ENCODE measurements at regions not wholly inside any gene's neighbourhood (a gene's known extent, or its start where the extent isn't known, plus 50 kb on each side); places are given as distances from the start of the nearest gene placed in this dataset.
"Not testable (repeated sequence)": the region's sequence is repeated elsewhere in the genome, so short reads cannot be mapped to it uniquely, and the experiment has no call there.

DNA sequence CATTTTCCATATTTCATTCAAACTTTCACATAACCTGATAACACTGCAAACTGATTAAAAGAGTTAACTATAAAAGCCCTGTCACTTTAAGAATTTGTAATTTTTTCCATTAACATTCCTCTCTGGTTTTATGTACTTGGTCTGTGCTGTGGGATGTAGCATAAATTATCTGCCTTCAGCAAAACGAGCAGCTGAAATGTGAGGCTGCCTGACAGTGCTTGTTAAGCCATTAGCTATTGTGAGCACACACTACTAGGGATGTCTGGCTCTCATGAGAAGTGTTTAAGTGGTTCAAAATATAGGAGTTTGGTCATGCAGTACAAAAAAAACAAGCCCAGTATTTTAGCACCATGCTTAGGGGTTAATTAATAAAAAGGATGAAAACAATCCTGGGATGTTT lies 63.0 kb downstream of the HOXA1 start:
- no peak for DNase-seq

- DNase-seq = peak in 1 of 2 donors; percentile 31
Observed at GRCh38 chr7:27031289-27032172, 64.3 kb downstream of the HOXA1 start.

GRCh38 chr7:27030393-27031050 lies 65.3 kb downstream of the HOXA1 start:
- no peak for DNase-seq

DNA sequence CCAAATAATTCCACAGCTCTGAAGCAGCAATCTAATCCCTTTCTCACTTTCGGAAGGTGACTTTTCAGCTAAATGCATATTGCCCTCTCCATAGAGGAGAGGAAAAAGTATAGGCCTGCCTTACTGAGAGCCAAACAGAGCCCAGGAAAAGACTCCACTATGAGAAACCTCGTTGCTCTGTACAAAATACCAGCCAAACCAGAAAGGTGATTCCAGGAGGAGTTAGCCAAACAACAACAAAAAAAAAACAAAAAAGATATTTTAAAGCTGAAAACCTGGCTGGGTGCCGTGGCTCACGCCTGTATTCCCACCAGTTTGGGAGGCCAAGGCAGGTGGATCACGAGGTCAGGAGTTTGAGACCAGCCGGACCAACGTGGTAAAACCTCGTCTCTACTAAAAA lies 70.5 kb downstream of the HOXA1 start:
- DNase-seq = no peak

- no peak for DNase-seq
Observed at GRCh38 chr7:27010068-27010467, 85.7 kb downstream of the HOXA1 start.

DNA sequence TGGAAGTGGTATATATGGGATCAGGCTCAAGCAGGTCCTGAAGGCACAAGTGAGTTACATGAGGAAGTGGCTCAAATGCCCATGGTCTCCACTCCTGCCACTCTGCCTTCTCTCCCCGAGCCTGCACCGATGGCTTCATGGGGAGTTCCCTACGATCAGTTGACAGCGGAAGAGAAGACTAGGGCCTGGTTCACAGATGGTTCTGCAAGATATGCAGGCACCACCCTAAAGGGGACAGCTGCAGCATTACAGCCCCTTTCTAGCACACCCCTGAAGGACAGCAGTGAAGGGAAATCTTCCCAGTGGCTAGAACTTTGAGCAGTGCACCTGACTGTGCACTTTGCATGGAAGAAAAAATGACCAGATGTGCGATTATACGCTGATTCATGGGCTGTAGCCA lies 95.3 kb downstream of the HOXA1 start:
- DNase-seq = no peak

DNA sequence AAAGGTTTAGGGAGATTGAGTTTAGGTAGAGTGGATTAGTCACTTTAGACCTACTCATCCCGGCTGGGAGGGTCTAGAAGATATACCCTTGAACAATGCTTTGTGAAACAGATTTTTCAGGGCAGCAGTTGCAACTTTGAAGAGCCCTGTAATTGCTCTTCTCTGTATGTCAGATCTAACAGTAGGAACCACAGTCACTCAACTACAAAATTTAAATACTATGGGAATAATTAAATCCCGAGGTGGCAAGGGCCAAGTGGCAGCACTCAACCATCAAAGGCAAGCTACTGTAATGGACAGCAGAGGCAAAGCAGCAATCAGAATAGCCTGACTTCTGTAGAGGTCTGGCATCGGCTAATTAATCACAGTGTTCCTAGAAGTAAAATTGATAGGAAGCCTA lies 97.5 kb downstream of the HOXA1 start:
- not testable (repeated sequence) for DNase-seq

GRCh38 chr7:26995666-26996065 lies 100.1 kb downstream of the HOXA1 start:
- no peak for DNase-seq

DNA sequence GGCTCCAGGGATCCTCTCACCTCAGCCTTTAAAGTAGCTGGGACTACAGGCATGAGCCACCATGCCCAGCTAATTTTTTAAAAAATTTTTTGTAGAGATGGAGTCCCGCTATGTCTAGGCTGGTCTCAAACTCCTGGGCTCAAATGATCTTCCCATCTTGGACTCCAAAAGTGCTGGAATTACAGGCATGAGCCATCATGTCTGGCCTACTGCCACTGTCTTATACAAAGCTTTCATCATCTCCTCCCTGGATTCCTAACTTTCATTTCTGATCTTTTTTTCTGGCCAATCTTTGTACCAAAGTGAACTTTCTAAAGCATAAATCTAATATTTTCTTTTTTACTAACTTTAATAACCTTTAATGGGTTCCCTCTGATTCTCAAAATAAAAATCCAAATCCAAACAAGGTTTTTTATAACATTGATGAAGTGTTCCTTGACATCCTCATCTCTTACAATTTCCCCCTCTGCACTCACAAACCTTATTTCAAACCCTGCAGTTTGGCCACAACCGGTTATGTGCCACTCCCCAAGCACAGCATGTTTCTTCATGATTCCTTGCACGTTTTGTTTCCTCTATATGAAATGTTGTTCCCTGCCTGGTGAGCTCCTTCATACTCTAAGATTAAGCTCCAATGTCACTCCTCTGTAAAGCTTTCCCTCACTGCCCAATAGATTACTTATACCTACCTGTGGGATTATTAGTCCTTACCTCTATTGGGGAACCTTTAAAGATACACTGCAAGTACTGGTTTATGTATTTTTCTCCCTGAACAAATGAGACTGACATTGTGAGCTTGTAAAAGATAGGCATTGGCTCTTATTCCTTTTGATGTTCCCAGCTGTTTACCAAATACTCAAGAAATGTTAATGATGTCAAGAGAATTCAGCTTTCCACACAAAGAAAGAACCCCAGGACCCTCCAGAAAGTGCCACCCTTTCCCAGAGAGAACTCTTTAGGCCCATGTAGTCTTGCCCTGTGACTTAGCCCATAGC lies 101.7 kb downstream of the HOXA1 start:
- DNase-seq = no peak

- no peak for DNase-seq
Observed at GRCh38 chr7:26992670-26993069, 103.1 kb downstream of the HOXA1 start.

- DNase-seq = no peak
Observed at GRCh38 chr7:26991796-26992195, 104.0 kb downstream of the HOXA1 start.

GRCh38 chr7:26989897-26990670 lies 105.7 kb downstream of the HOXA1 start:
- DNase-seq = no peak

GRCh38 chr7:26988836-26989374 lies 106.9 kb downstream of the HOXA1 start:
- no peak for DNase-seq

GRCh38 chr7:26987338-26987737 lies 108.5 kb downstream of the HOXA1 start:
- no peak for DNase-seq

DNA sequence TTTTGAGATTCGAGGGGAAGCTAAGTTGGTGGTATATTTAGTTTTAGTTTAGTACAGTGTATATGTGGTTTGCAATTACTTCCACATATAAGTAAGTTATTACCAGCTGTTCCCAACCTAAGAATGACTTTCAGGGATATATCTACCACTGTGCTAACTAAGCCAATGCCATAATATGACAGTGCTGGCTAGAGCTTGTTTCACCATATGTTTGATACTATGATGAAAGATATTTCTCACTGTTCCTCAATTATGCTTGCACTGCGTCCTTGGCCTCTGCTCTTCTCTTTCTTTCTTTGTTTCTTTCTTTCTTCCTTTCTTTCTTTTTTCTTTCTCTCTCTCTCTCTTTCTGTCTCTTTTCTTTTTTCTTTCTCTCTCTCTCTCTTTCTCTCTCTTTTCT lies 113.8 kb upstream of the SKAP2 start:
- DNase-seq = no peak

DNA sequence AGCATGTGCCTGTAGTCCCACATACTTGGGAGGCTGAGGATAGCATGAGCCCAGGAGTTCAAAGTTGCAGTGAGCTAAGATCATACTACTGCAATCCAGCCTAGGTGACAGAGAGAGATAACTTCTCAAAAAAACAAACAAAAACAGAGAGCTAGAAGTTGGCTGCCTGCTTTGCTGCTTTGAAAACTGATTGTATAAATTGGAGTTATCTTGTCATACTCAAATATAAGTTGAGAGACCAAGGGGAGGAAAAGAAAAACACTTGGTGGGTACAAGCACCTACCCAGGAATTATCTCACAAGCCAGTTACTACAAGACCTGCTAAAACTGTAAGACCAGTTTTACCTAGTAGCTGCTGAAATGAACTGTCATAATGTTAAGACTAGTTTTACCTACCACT lies 112.5 kb upstream of the SKAP2 start:
- DNase-seq = no peak

GRCh38 chr7:26971924-26972323 lies 107.5 kb upstream of the SKAP2 start:
- DNase-seq = not testable (repeated sequence)

DNA sequence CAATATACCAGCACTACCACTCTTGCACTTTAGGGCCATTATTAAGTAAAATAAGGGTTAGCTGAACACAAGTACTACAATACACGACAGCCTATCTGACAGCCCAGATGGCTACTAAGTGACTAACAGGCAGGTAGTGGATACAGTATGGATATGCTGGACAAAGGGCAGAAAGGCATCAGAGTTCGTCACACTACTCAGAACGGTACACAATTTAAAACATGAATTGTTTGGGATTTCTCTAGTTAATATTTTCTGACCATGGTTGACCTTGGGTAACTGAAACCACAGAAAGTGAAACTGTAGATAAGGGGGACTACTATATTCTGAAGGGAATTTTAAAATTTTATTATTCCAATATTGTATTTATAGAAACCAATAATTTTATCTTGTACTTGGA lies 101.3 kb upstream of the SKAP2 start:
- DNase-seq = no peak

DNA sequence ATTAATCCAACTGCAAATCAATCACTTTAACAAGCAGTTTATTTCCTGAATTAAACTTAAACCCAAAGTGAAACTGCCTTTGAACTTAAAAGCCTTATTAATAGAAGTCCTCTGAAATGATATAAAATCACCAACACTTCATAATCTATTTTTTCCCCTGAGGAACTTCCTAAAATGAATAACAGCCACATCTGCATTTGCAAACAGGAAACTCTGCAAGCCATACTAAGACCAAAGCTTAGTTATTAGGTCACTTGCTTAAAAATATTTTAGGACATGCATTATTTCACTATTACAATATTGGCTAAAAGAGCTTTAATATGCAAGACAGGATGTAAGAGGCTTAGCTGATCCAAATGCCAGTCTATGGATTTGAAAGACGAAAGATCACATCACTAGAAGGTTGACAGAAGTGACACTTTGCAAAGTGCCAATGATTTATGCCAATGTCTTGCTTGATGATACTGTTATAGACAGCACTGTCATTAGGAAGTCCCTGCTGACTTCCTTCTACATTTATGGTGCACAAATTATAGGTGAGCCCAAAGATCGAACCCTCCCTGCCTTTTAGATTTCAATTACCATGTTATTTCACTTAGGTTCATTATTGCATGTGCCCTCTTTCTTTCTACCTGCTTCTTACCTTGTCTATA lies 99.9 kb upstream of the SKAP2 start:
- no peak for DNase-seq

DNA sequence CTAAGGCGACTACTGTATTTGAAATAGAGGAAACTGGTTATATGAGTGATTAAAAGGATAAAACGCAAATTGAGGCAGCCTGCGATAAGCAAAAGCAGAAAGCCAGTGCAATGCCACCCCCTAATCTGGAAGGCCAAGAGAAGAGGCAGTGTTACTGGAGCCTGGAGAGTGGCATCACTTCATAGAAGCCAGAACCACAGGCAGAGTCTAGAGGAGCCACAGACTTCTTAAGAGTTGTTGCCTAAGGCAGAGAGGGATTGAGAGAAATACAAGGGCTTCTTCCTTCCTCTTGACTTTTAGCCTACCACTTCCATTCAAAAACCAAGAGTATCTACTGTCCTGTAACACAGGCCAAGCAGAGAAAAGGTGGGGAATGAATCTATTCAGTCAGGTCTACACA lies 94.9 kb upstream of the SKAP2 start:
- DNase-seq = no peak

DNA sequence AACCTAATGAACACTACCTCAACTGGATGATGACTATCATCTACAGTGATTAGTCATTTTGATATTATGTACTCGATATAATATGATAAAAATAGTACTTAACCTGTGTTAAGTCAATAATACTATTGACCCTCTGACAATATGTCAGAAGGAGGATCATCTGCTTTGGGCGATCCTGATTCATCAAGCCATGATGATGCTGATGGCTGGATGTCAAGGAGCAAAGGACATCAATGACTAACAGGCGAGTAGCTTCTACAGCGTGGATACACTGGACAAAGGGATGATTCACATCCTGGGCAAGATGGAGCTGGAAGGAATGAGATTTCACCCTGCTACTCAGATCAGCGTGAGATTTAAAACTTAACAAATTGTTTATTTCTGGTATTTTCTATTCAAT lies 94.4 kb upstream of the SKAP2 start:
- DNase-seq = no peak

GRCh38 chr7:26955516-26955915 lies 91.1 kb upstream of the SKAP2 start:
- DNase-seq = no peak
